AG04449 (cell line): ENCODE measurements at regions not wholly inside any gene's neighbourhood (a gene's known extent, or its start where the extent isn't known, plus 50 kb on each side); places are given as distances from the start of the nearest gene placed in this dataset.

ENCODE experiments used
- CTCF ChIA-PET: fragments of 350-600 bp; formaldehyde crosslinking; extraction: SDS; loops from one replicate; lab custom pipeline; 2021; ENCODE audit warnings: antibody characterized with exemption; lab: Yijun Ruan, JAX
- POLR2A ChIA-PET: fragments of 400-600, 350-600 bp; formaldehyde crosslinking; extraction: SDS; loops from one replicate; lab custom pipeline; 2020; ENCODE audit warnings: antibody characterized with exemption, inconsistent platforms; lab: Yijun Ruan, JAX
- DNase-seq: peaks from one replicate; pipeline ENCODE4 v3.0.0-alpha.2; 2010; ENCODE audit warnings: low read depth, low spot score
- H3K4me3 ChIP-seq: 2 replicates; pipeline ENCODE4 v1.5.1; 2011; ENCODE audit warnings: low read depth, mild to moderate bottlenecking, control low read depth, low read length
- CTCF ChIP-seq: IDR thresholded peaks from one replicate; pipeline ENCODE4 v1.5.1; 2011; ENCODE audit warnings: mild to moderate bottlenecking, moderate library complexity, low read length, control low read depth, inconsistent platforms; ENCODE audit not compliant: insufficient read depth; ENCODE audit errors: missing control alignments

GRCh38 chr11:81990659-81991443 lies 742.8 kb downstream of the FAM181B start:
- POLR2A ChIA-PET: no interaction called here
- no peak for TF ChIP-seq CTCF
- CTCF ChIA-PET: no interaction called here
- no peak for DNase-seq
- H3K4me3 ChIP-seq: no peak overlapping the region

DNA sequence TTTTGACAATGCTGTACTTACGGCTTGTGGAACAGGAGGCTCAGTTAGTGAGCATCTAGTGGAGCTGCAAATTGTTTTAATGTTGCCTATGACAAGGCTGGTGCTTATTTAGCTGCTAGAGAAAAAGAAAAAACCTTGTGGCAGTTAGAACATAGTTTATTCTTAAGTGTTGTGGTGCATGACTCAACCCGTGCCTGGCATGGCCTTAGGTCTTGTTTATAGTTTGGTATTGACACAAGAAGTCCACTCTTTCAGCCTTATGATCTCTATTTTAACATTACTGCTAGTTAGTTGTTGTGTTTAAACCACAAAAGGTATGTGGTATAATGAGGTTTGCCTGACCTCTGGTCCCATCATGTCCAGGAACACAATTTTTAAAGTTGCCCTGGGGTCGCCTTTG lies 744.6 kb downstream of the FAM181B start:
- no peak overlapping the region for H3K4me3 ChIP-seq
- TF ChIP-seq CTCF: no peak
- CTCF ChIA-PET: no interaction called here
- POLR2A ChIA-PET: no interaction called here
- no peak for DNase-seq

DNA sequence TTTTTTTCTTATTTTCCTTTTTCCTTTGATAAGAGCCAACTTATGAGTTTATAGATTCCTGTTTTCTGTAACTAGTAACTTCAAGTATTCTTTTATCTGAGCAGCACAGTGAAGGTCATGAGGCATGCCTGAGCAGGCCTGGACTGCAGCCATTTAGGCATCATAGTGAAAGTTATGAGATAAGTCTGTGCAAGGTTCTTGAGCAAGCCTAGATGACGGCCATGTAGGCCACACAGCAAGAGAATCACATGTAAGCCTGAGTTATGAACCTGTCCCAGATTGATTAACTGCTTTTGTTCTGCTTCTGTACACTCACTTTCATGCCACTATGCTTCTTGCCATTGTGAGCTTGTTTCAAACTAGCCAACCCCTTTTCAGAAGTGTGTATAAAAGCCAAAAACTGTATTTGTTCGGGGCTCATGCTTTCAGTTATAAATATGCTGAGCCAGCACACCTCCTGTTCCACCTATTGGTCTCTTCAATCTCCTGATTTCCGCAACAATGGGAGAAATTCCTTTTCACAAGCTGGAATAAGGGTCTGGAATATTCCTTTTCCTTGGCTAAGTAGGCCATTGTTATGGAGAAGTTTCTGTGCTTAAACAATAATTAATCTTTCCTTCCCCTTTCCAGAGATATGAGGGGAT lies 745.7 kb downstream of the FAM181B start:
- POLR2A ChIA-PET: no interaction called here
- CTCF ChIA-PET: no interaction called here
- no peak for DNase-seq

GRCh38 chr11:81986556-81987161 lies 747.0 kb downstream of the FAM181B start:
- CTCF ChIA-PET: no interaction called here
- no peak overlapping the region for H3K4me3 ChIP-seq
- POLR2A ChIA-PET: no interaction called here
- no peak for TF ChIP-seq CTCF
- DNase-seq: no peak

More for the DNA sequence above, 745.7 kb downstream of the FAM181B start:
- H3K4me3 ChIP-seq: no peak overlapping the region
- no peak for TF ChIP-seq CTCF

DNA sequence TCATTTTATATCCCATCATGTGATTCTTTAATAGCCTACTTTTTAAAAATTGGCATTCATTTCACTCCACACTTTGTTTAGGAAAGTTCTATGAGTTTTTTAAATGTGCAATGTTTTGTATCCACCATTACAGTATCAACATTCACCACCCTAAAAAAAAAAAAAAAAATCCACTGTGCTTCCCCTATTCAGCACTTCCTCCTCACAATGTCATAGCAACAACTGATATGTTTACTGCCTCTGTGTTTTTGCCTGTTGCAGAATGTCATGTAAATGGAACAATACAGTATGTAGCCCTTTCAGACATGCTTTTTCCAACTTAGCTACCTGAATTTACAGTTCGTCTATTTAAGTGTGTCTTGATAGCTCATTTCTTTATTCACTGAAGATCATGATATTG lies 754.2 kb downstream of the FAM181B start:
- TF ChIP-seq CTCF: no peak
- CTCF ChIA-PET: no interaction called here
- POLR2A ChIA-PET: no interaction called here
- no peak for DNase-seq
- no peak overlapping the region for H3K4me3 ChIP-seq

DNA sequence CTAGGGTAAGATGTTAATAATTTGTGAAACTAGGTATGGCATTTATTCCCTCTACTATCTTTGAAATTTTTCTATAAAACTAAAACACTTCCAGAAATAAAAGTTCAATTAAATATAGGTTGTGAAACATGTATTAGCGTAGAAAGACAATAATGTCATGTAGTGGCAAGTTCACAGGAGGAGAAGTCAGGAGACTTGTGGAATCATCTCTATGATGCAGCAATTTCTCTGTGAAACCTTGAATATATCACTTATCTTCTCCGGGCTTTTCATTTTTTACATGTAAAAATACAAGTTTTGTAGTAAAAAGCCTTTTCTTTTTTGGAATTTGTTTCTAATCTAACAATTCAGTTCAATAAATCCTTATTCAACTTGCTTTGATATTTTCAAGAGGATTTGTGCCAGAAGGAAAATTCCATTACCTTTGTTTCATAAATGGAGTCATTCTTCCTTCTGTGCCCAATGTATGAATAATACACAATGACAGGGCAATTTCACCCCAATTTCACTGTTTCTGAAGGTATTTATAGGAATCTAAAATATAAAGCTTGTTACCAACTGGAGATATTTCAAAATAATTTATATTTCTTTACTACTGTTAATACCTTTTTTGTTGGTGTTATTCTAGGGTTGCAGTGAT lies 758.3 kb downstream of the FAM181B start:
- CTCF ChIA-PET: no interaction called here
- no peak for TF ChIP-seq CTCF
- no peak overlapping the region for H3K4me3 ChIP-seq
- DNase-seq: no peak
- POLR2A ChIA-PET: no interaction called here
